Gastroesophageal sphincter (tissue), 4 donors: ENCODE measurements at regions not wholly inside any gene's neighbourhood (a gene's known extent, or its start where the extent isn't known, plus 50 kb on each side); places are given as distances from the start of the nearest gene placed in this dataset.

Source experiments
- ATAC-seq: fragments of 150-250 bp; one replicate; pipeline ENCODE4 v1.9.1; 2016; ENCODE audit warnings: mild to moderate bottlenecking, moderate library complexity
- H3K27ac ChIP-seq, 4 donors: fragments of 200-600 bp; sonication (generic) in 3 of 4; 1 replicate in 3 of 4; 2 replicates in 1 of 4; pipeline ENCODE4 v1.5.1; 2016 to 2019
- H3K27me3 ChIP-seq: fragments of 200-600 bp; sonication (generic); one replicate; pipeline ENCODE4 v1.5.1; 2019
- H3K36me3 ChIP-seq, 2 donors: fragments of 200-600 bp; sonication (generic); one replicate each; pipeline ENCODE4 v1.5.1; 2019; ENCODE audit warnings: control low read depth in 1 of 2
- H3K4me1 ChIP-seq, 3 donors: fragments of 200-600 bp; sonication (generic); 1 replicate in 2 of 3; 2 replicates in 1 of 3; pipeline ENCODE4 v1.5.1; 2016 to 2019; ENCODE audit warnings: control low read depth in 2 of 3
- H3K4me3 ChIP-seq, 2 donors: fragments of 200-600 bp; sonication (generic); one replicate each; pipeline ENCODE4 v1.5.1; 2019; ENCODE audit warnings: mild to moderate bottlenecking in 1 of 2, moderate library complexity in 1 of 2
- H3K9me3 ChIP-seq, 3 donors: fragments of 200-600 bp; sonication (generic); one replicate each; pipeline ENCODE4 v1.5.1; 2017 to 2019; ENCODE audit warnings: control low read depth in 2 of 3
- EP300 ChIP-seq: sonication (generic); formaldehyde crosslinking; IDR thresholded peaks from one replicate; pipeline ENCODE4 v1.6.1; 2017; ENCODE audit warnings: antibody characterized with exemption, mild to moderate bottlenecking
- POLR2A ChIP-seq, 2 donors: fragments of 450-650 bp; IDR thresholded peaks; one replicate each; pipeline ENCODE4 v1.6.1; 2017; ENCODE audit warnings: antibody characterized with exemption in 2 of 2, mild to moderate bottlenecking in 2 of 2, moderate library complexity in 1 of 2
- POLR2AphosphoS5 ChIP-seq: sonication (generic); formaldehyde crosslinking; IDR thresholded peaks from one replicate; pipeline ENCODE4 v1.6.1; 2017; ENCODE audit warnings: antibody characterized with exemption
- WGBS, 2 donors: methylation state at CpG; one replicate each; pipeline ENCODE4 v1.1.5; 2018; ENCODE audit warnings: low coverage in 1 of 2; 5-methylcytosine and 5-hydroxymethylcytosine counted together
- TF ChIP-seq, protein P1 (sequence below), 4 experiments: fragments of 200-600 bp in 2 of 4; fragments of 450-650 bp in 2 of 4; sonication (generic) in 1 of 4; IDR thresholded peaks; one replicate each; pipeline ENCODE4 v1.5.1; 2017 to 2019; ENCODE audit warnings: antibody characterized with exemption in 4 of 4, mild to moderate bottlenecking in 2 of 4, moderate library complexity in 2 of 4

- ATAC-seq, result no peak
Observed at GRCh38 chr10:128804411-128804810, 662.6 kb upstream of the MGMT start.

DNA sequence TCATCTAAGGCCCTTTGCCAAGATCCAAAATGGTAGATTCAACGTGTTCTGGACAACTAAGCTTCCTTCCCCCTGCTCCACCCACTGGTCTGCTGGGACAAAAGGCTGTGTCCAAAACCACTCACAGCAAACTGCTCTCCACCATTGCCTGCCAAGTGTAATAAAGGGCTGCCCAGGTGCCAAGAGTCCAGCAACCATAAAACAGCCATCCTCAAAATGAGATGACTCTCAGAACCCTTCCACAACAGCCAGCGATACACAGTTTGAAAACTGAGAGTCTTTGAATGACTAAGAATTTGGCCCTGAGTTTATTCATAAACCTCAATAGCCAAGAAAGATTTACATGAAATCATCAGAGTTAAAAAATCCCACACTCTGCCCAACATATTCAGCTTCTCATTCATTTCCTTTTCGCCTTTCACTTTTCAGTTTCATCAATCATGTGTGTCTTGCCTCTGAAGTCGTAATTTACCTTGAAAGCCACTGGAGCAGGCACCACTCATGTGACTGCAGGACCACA, 658.1 kb upstream of the MGMT start:
- no peak overlapping the region for H3K4me3 ChIP-seq
- 59% methylated on average over 2 to 3 of the region's 4 CpGs for WGBS, 2 donors
- TF ChIP-seq POLR2AphosphoS5, result no peak
- TF ChIP-seq POLR2A (IDR thresholded peaks at IDR 0.05), result no peak
- TF ChIP-seq EP300, result no peak
- TF ChIP-seq, protein P1, sequence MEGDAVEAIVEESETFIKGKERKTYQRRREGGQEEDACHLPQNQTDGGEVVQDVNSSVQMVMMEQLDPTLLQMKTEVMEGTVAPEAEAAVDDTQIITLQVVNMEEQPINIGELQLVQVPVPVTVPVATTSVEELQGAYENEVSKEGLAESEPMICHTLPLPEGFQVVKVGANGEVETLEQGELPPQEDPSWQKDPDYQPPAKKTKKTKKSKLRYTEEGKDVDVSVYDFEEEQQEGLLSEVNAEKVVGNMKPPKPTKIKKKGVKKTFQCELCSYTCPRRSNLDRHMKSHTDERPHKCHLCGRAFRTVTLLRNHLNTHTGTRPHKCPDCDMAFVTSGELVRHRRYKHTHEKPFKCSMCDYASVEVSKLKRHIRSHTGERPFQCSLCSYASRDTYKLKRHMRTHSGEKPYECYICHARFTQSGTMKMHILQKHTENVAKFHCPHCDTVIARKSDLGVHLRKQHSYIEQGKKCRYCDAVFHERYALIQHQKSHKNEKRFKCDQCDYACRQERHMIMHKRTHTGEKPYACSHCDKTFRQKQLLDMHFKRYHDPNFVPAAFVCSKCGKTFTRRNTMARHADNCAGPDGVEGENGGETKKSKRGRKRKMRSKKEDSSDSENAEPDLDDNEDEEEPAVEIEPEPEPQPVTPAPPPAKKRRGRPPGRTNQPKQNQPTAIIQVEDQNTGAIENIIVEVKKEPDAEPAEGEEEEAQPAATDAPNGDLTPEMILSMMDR (IDR thresholded peaks at IDR 0.05), result no peak
- H3K4me1 ChIP-seq, result peaks cover 0 to 15% (median 0%) of the 10 kb centered on the region in 3 donors
- H3K27me3 ChIP-seq, result peaks cover 8% of the 10 kb centered on the region
- H3K9me3 ChIP-seq, result no peaks in the 10 kb centered on the region
- H3K36me3 ChIP-seq, result no peaks in the 10 kb centered on the region
- H3K27ac ChIP-seq, result peak overlapping the region in 1 of 4 donors; percentile 37
- ATAC-seq, result peak; percentile 3

More at GRCh38 chr10:128804411-128804810, 662.6 kb upstream of the MGMT start:
- no peak overlapping the region for H3K27ac ChIP-seq
- no peak overlapping the region for H3K4me3 ChIP-seq
- TF ChIP-seq, protein P1 (IDR thresholded peaks at IDR 0.05), result no peak
- TF ChIP-seq EP300 (no peak), POLR2AphosphoS5 (no peak), POLR2A (IDR thresholded peaks at IDR 0.05) (no peak)
- WGBS, 2 donors, result 100% methylated on average over 1 of the region's 2 CpGs; no CpG with 5 or more reads in 1 of the 2 donors
- no peaks in the 10 kb centered on the region for H3K36me3 ChIP-seq
- no peaks in the 10 kb centered on the region for H3K4me1 ChIP-seq
- peaks cover 11% of the 10 kb centered on the region for H3K27me3 ChIP-seq
- no peaks in the 10 kb centered on the region for H3K9me3 ChIP-seq

- WGBS, 2 donors, result 75 to 92% methylated on average over 9 to 10 of the region's 10 CpGs
- TF ChIP-seq POLR2A (IDR thresholded peaks at IDR 0.05), result no peak
- no peak for TF ChIP-seq POLR2AphosphoS5
- TF ChIP-seq, protein P1 (IDR thresholded peaks at IDR 0.05), result no peak
- TF ChIP-seq EP300, result no peak
- no peak overlapping the region for H3K4me3 ChIP-seq
- H3K27ac ChIP-seq, result peak overlapping the region in 1 of 4 donors; percentile 33
- no peaks in the 10 kb centered on the region for H3K36me3 ChIP-seq
- peaks cover 8% of the 10 kb centered on the region for H3K27me3 ChIP-seq
- no peaks in the 10 kb centered on the region for H3K9me3 ChIP-seq
- ATAC-seq, result no peak
- H3K4me1 ChIP-seq, result peaks cover 0 to 15% (median 0%) of the 10 kb centered on the region in 3 donors
Observed at GRCh38 chr10:128811511-128811910, 655.5 kb upstream of the MGMT start.

- peak; percentile 41 for ATAC-seq
- H3K27ac ChIP-seq, result peak overlapping the region in 3 of 4 donors; percentile 33 to 54 (median 44)
Observed at GRCh38 chr10:128812000-128812399, 655.0 kb upstream of the MGMT start.

GRCh38 chr10:128813574-128813973, 653.5 kb upstream of the MGMT start:
- no peak for TF ChIP-seq POLR2AphosphoS5
- TF ChIP-seq, protein P1 (IDR thresholded peaks at IDR 0.05), result no peak
- no peak for TF ChIP-seq EP300
- no peak for TF ChIP-seq POLR2A (IDR thresholded peaks at IDR 0.05)
- no peaks in the 10 kb centered on the region for H3K36me3 ChIP-seq
- H3K27me3 ChIP-seq, result no peaks in the 10 kb centered on the region
- no peak overlapping the region for H3K4me3 ChIP-seq
- H3K27ac ChIP-seq, result no peak overlapping the region
- H3K9me3 ChIP-seq, result no peaks in the 10 kb centered on the region
- no peak for ATAC-seq
- 73 to 88% methylated on average over 2 to 3 of the region's 3 CpGs for WGBS, 2 donors
- peaks cover 0 to 15% (median 0%) of the 10 kb centered on the region in 3 donors for H3K4me1 ChIP-seq

More at GRCh38 chr10:128812000-128812399, 655.0 kb upstream of the MGMT start:
- H3K9me3 ChIP-seq, result no peaks in the 10 kb centered on the region
- TF ChIP-seq EP300 (no peak), POLR2AphosphoS5 (no peak), POLR2A (IDR thresholded peaks at IDR 0.05) (no peak)
- TF ChIP-seq, protein P1 (IDR thresholded peaks at IDR 0.05), result no peak
- WGBS, 2 donors, result 29 to 33% methylated on average over 3 to 5 of the region's 15 CpGs
- peaks cover 0 to 15% (median 0%) of the 10 kb centered on the region in 3 donors for H3K4me1 ChIP-seq
- H3K27me3 ChIP-seq, result peaks cover 8% of the 10 kb centered on the region
- no peaks in the 10 kb centered on the region for H3K36me3 ChIP-seq
- no peak overlapping the region for H3K4me3 ChIP-seq
